ENCODE measurements at regions not wholly inside any gene's neighbourhood (a gene's known extent, or its start where the extent isn't known, plus 50 kb on each side); places are given as distances from the start of the nearest gene placed in this dataset.

- TF ChIP-seq ESRRA (IDR thresholded peaks at IDR 0.05; ENCODE audit: low read length) (no peak), SIX5 (IDR thresholded peaks at IDR 0.05; ENCODE audit: low read depth, low read length, severe bottlenecking) (no peak), RBBP5 (conservative IDR thresholded peaks at IDR 0.05) (no peak), POLR2AphosphoS5 (IDR thresholded peaks at IDR 0.05; ENCODE audit: low read length) (no peak), ZBTB4 (CRISPR knock-in tag; IDR thresholded peaks at IDR 0.05) (no peak), CTCF (IDR thresholded peaks at IDR 0.05 in 2 of 3, conservative IDR thresholded peaks at IDR 0.05 in 1 of 3; ENCODE audit: control insufficient read depth in 2 of 3, extremely low read depth in 1 of 3, insufficient read depth in 1 of 3, low read depth in 3 of 3, low read length in 3 of 3) (no peak), PAX8 (IDR thresholded peaks at IDR 0.05) (no peak), PRDM15 (CRISPR knock-in tag; IDR thresholded peaks at IDR 0.05) (no peak), KDM1A (IDR thresholded peaks at IDR 0.05; ENCODE audit: borderline replicate concordance) (no peak), BACH1 (IDR thresholded peaks at IDR 0.05; ENCODE audit: borderline replicate concordance) (no peak), MXI1 (IDR thresholded peaks at IDR 0.05; ENCODE audit: low read depth, low read length) (no peak)
These were observed 121.2 kb upstream of the GATA6 start for GRCh38 chr18:22048221-22048620.
